Astrocyte (in vitro differentiated cells and primary cell): ENCODE measurements at regions not wholly inside any gene's neighbourhood (a gene's known extent, or its start where the extent isn't known, plus 50 kb on each side); places are given as distances from the start of the nearest gene placed in this dataset.

ENCODE experiments used
- DNase-seq: peaks from one replicate; pipeline ENCODE4 v3.0.0-alpha.2; 2010; ENCODE audit warnings: low read depth
- FAIRE-seq: peaks from 2 replicates; lab custom pipeline; 2011; peaks lifted over from hg19 to GRCh38; lab: Jason Lieb, UNC
- H2AFZ ChIP-seq: 2 replicates; pipeline ENCODE4 v1.6.0; 2012; ENCODE audit warnings: low read depth, low read length, inconsistent platforms
- H3K27ac ChIP-seq: 2 replicates; pipeline ENCODE4 v1.5.1; 2011; ENCODE audit warnings: low read depth, low read length, inconsistent platforms
- H3K27me3 ChIP-seq: 2 replicates; pipeline ENCODE4 v1.6.0; 2011; ENCODE audit warnings: low read length, inconsistent platforms; ENCODE audit not compliant: insufficient read depth
- H3K36me3 ChIP-seq: 2 replicates; pipeline ENCODE4 v1.5.1; 2011; ENCODE audit warnings: low read length, inconsistent platforms; ENCODE audit not compliant: insufficient read depth
- H3K4me1 ChIP-seq: 2 replicates; pipeline ENCODE4 v1.5.1; 2011; ENCODE audit warnings: low read length, inconsistent platforms; ENCODE audit not compliant: insufficient read depth
- H3K4me2 ChIP-seq: 2 replicates; pipeline ENCODE4 v1.6.0; 2012; ENCODE audit warnings: low read length, inconsistent platforms
- H3K4me3 ChIP-seq: 2 replicates; pipeline ENCODE4 v1.5.1; 2011; ENCODE audit warnings: low read depth, mild to moderate bottlenecking, low read length, inconsistent platforms; ENCODE audit not compliant: insufficient read depth
- H3K79me2 ChIP-seq: 2 replicates; pipeline ENCODE4 v1.6.0; 2012; ENCODE audit warnings: mild to moderate bottlenecking, low read length, inconsistent platforms; ENCODE audit not compliant: insufficient read depth
- H3K9ac ChIP-seq: 2 replicates; pipeline ENCODE4 v1.6.0; 2012; ENCODE audit warnings: mild to moderate bottlenecking, low read length, inconsistent platforms
- H3K9me3 ChIP-seq: 2 replicates; pipeline ENCODE4 v1.5.1; 2012; ENCODE audit warnings: low read depth, mild to moderate bottlenecking, low read length, inconsistent platforms; ENCODE audit not compliant: insufficient read depth
- H4K20me1 ChIP-seq: 2 replicates; pipeline ENCODE4 v1.6.0; 2012; ENCODE audit warnings: low read length, inconsistent platforms; ENCODE audit not compliant: insufficient read depth
- H3K27ac Mint-ChIP-seq: one replicate; pipeline ENCODE4 v1.8.0; 2021; ENCODE audit warnings: mild to moderate bottlenecking, mixed read lengths; ENCODE audit not compliant: unreplicated experiment
- H3K27me3 Mint-ChIP-seq: one replicate; pipeline ENCODE4 v1.8.0; 2021; ENCODE audit warnings: low read depth, mixed read lengths; ENCODE audit not compliant: unreplicated experiment
- H3K36me3 Mint-ChIP-seq: one replicate; pipeline ENCODE4 v1.8.0; 2021; ENCODE audit warnings: low read depth, mixed read lengths; ENCODE audit not compliant: unreplicated experiment
- H3K4me1 Mint-ChIP-seq: one replicate; pipeline ENCODE4 v1.8.0; 2021; ENCODE audit warnings: low read depth, mixed read lengths; ENCODE audit not compliant: unreplicated experiment
- H3K4me3 Mint-ChIP-seq: one replicate; pipeline ENCODE4 v1.8.0; 2021; ENCODE audit warnings: mild to moderate bottlenecking, moderate library complexity, mixed read lengths; ENCODE audit not compliant: unreplicated experiment
- H3K9me3 Mint-ChIP-seq: one replicate; pipeline ENCODE4 v1.8.0; 2021; ENCODE audit warnings: mild to moderate bottlenecking, mixed read lengths; ENCODE audit not compliant: unreplicated experiment
- CTCF ChIP-seq: IDR thresholded peaks from 2 replicates; pipeline ENCODE4 v1.5.1; 2011; ENCODE audit warnings: low read depth, mild to moderate bottlenecking, inconsistent platforms, low read length, moderate library complexity; ENCODE audit not compliant: insufficient read depth
- EZH2 ChIP-seq: IDR thresholded peaks from 2 replicates; pipeline ENCODE4 v1.6.1; 2012; ENCODE audit warnings: mild to moderate bottlenecking, low read length, inconsistent platforms; ENCODE audit not compliant: insufficient read depth

GRCh38 chr1:5404412-5405203 is 587.6 kb downstream of the NPHP4 start:
- FAIRE-seq: no peak
- no peaks in the 10 kb centered on the region for H3K9me3 Mint-ChIP-seq
- Histone ChIP-seq H4K20me1 (no peaks in the 10 kb centered on the region), H3K36me3 (no peaks in the 10 kb centered on the region), H3K4me2 (no peak overlapping the region), H3K9ac (no peak overlapping the region), H3K9me3 (peaks cover 10% of the 10 kb centered on the region), H2AFZ (no peak overlapping the region), H3K27ac (no peak overlapping the region), H3K4me1 (no peaks in the 10 kb centered on the region), H3K27me3 (no peaks in the 10 kb centered on the region), H3K79me2 (no peaks in the 10 kb centered on the region), H3K4me3 (no peak overlapping the region)
- TF ChIP-seq CTCF (no peak), EZH2 (no peak)
- DNase-seq: no peak
- peaks cover 28% of the 10 kb centered on the region for H3K27me3 Mint-ChIP-seq
- H3K4me1 Mint-ChIP-seq: no peaks in the 10 kb centered on the region
- no peaks in the 10 kb centered on the region for H3K36me3 Mint-ChIP-seq
- H3K27ac Mint-ChIP-seq: no peak overlapping the region
- H3K4me3 Mint-ChIP-seq: no peak overlapping the region

GRCh38 chr1:5403935-5404334 is 588.3 kb downstream of the NPHP4 start:
- no peak overlapping the region for H3K27ac Mint-ChIP-seq
- H3K4me2 ChIP-seq: no peak overlapping the region
- peaks cover 9% of the 10 kb centered on the region for H3K9me3 ChIP-seq
- no peak overlapping the region for H3K9ac ChIP-seq
- H3K4me1 Mint-ChIP-seq: no peaks in the 10 kb centered on the region
- no peaks in the 10 kb centered on the region for H3K4me1 ChIP-seq
- H3K27me3 Mint-ChIP-seq: peaks cover 28% of the 10 kb centered on the region
- H3K36me3 Mint-ChIP-seq: no peaks in the 10 kb centered on the region
- no peaks in the 10 kb centered on the region for H3K79me2 ChIP-seq
- H3K4me3 ChIP-seq: no peak overlapping the region
- H3K36me3 ChIP-seq: no peaks in the 10 kb centered on the region
- H3K9me3 Mint-ChIP-seq: no peaks in the 10 kb centered on the region
- TF ChIP-seq CTCF: no peak
- no peak for TF ChIP-seq EZH2
- no peak overlapping the region for H2AFZ ChIP-seq
- H3K27me3 ChIP-seq: no peaks in the 10 kb centered on the region
- no peak for FAIRE-seq
- H3K4me3 Mint-ChIP-seq: no peak overlapping the region
- no peak for DNase-seq
- no peaks in the 10 kb centered on the region for H4K20me1 ChIP-seq
- H3K27ac ChIP-seq: no peak overlapping the region

GRCh38 chr1:5402618-5403017 is 589.6 kb downstream of the NPHP4 start:
- TF ChIP-seq CTCF: no peak
- no peak for TF ChIP-seq EZH2
- no peak for FAIRE-seq
- H3K4me1 ChIP-seq: no peaks in the 10 kb centered on the region
- no peaks in the 10 kb centered on the region for H3K27me3 ChIP-seq
- Mint-ChIP-seq H3K27ac (no peak overlapping the region), H3K27me3 (peaks cover 25% of the 10 kb centered on the region), H3K4me1 (no peaks in the 10 kb centered on the region), H3K4me3 (no peak overlapping the region), H3K36me3 (no peaks in the 10 kb centered on the region), H3K9me3 (no peaks in the 10 kb centered on the region)
- no peaks in the 10 kb centered on the region for H3K79me2 ChIP-seq
- H3K9me3 ChIP-seq: peaks cover 9% of the 10 kb centered on the region
- no peak overlapping the region for H3K4me3 ChIP-seq
- H3K36me3 ChIP-seq: no peaks in the 10 kb centered on the region
- no peak overlapping the region for H2AFZ ChIP-seq
- no peak for DNase-seq
- H3K4me2 ChIP-seq: no peak overlapping the region
- no peaks in the 10 kb centered on the region for H4K20me1 ChIP-seq
- H3K9ac ChIP-seq: no peak overlapping the region
- no peak overlapping the region for H3K27ac ChIP-seq
